ENCODE measurements at regions not wholly inside any gene's neighbourhood (a gene's known extent, or its start where the extent isn't known, plus 50 kb on each side); places are given as distances from the start of the nearest gene placed in this dataset.

DNA sequence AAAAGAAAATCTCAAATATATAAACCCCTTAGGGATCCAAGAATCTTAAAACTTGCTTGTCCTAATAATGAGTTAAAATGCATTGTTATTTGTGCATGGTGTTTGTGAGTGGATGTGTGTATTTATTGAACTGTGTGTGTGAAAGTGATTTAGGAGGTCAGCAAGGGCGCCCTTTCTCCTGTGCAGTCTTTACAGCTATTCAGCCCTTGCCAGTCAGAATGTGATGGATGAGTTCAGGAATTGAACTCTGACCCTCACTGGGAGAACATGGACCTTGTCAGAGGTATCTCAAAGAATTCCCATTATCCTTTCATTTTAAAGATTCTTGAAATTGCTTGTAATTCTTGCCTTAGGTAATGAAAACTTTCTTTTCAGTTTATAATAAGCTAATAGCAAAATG lies 493.0 kb upstream of the ADGRL4 start:
- TF ChIP-seq EZH2 (IDR thresholded peaks at IDR 0.05), result no peak
- TF ChIP-seq POLR2AphosphoS5 (IDR thresholded peaks at IDR 0.05; ENCODE audit: borderline replicate concordance, low read depth, low read length), result no peak

Measured in SK-N-MC (cell line).